Ishikawa (cell line): ENCODE measurements at regions not wholly inside any gene's neighbourhood (a gene's known extent, or its start where the extent isn't known, plus 50 kb on each side); places are given as distances from the start of the nearest gene placed in this dataset.

Source experiments
- CEBPB ChIP-seq: IDR thresholded peaks from 2 replicates; pipeline ENCODE4 v1.6.1; 2012
- CREB1 ChIP-seq: IDR thresholded peaks from 2 replicates; pipeline ENCODE4 v1.6.1; 2012; ENCODE audit warnings: low read depth
- EGR1 ChIP-seq: IDR thresholded peaks from 2 replicates; pipeline ENCODE4 v1.6.1; 2012
- EP300 ChIP-seq: IDR thresholded peaks from 2 replicates; pipeline ENCODE4 v1.6.1; 2012; ENCODE audit warnings: borderline replicate concordance
- FOXM1 ChIP-seq: IDR thresholded peaks from 2 replicates; pipeline ENCODE4 v1.6.1; 2012; ENCODE audit warnings: low read depth, borderline replicate concordance
- NFIC ChIP-seq: IDR thresholded peaks from 2 replicates; pipeline ENCODE4 v1.6.1; 2012
- RAD21 ChIP-seq: IDR thresholded peaks from 2 replicates; pipeline ENCODE4 v1.6.1; 2012; ENCODE audit warnings: low read depth
- TCF12 ChIP-seq: IDR thresholded peaks from 2 replicates; pipeline ENCODE4 v1.6.1; 2012; ENCODE audit warnings: low read depth
- TEAD4 ChIP-seq: IDR thresholded peaks from 2 replicates; pipeline ENCODE4 v1.6.1; 2012
- USF1 ChIP-seq: IDR thresholded peaks from 2 replicates; pipeline ENCODE4 v1.6.1; 2012
- TF ChIP-seq, protein P1 (sequence below): IDR thresholded peaks from 2 replicates; pipeline ENCODE4 v1.6.1; 2012
- TF ChIP-seq, protein P2 (sequence below): IDR thresholded peaks from 2 replicates; pipeline ENCODE4 v1.6.1; 2012; ENCODE audit warnings: low read depth, mild to moderate bottlenecking

GRCh38 chr2:146777181-146777580 is 1067.6 kb upstream of the ACVR2A start:
- TF ChIP-seq FOXM1 (no peak), EGR1 (no peak), RAD21 (no peak), CREB1 (no peak), EP300 (no peak), NFIC (no peak), USF1 (no peak), TCF12 (no peak), TEAD4 (no peak), CEBPB (no peak)
- TF ChIP-seq, protein P1, sequence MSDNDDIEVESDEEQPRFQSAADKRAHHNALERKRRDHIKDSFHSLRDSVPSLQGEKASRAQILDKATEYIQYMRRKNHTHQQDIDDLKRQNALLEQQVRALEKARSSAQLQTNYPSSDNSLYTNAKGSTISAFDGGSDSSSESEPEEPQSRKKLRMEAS: no peak
- TF ChIP-seq, protein P2, sequence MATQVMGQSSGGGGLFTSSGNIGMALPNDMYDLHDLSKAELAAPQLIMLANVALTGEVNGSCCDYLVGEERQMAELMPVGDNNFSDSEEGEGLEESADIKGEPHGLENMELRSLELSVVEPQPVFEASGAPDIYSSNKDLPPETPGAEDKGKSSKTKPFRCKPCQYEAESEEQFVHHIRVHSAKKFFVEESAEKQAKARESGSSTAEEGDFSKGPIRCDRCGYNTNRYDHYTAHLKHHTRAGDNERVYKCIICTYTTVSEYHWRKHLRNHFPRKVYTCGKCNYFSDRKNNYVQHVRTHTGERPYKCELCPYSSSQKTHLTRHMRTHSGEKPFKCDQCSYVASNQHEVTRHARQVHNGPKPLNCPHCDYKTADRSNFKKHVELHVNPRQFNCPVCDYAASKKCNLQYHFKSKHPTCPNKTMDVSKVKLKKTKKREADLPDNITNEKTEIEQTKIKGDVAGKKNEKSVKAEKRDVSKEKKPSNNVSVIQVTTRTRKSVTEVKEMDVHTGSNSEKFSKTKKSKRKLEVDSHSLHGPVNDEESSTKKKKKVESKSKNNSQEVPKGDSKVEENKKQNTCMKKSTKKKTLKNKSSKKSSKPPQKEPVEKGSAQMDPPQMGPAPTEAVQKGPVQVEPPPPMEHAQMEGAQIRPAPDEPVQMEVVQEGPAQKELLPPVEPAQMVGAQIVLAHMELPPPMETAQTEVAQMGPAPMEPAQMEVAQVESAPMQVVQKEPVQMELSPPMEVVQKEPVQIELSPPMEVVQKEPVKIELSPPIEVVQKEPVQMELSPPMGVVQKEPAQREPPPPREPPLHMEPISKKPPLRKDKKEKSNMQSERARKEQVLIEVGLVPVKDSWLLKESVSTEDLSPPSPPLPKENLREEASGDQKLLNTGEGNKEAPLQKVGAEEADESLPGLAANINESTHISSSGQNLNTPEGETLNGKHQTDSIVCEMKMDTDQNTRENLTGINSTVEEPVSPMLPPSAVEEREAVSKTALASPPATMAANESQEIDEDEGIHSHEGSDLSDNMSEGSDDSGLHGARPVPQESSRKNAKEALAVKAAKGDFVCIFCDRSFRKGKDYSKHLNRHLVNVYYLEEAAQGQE: no peak
